ENCODE measurements at regions not wholly inside any gene's neighbourhood (a gene's known extent, or its start where the extent isn't known, plus 50 kb on each side); places are given as distances from the start of the nearest gene placed in this dataset.

DNA sequence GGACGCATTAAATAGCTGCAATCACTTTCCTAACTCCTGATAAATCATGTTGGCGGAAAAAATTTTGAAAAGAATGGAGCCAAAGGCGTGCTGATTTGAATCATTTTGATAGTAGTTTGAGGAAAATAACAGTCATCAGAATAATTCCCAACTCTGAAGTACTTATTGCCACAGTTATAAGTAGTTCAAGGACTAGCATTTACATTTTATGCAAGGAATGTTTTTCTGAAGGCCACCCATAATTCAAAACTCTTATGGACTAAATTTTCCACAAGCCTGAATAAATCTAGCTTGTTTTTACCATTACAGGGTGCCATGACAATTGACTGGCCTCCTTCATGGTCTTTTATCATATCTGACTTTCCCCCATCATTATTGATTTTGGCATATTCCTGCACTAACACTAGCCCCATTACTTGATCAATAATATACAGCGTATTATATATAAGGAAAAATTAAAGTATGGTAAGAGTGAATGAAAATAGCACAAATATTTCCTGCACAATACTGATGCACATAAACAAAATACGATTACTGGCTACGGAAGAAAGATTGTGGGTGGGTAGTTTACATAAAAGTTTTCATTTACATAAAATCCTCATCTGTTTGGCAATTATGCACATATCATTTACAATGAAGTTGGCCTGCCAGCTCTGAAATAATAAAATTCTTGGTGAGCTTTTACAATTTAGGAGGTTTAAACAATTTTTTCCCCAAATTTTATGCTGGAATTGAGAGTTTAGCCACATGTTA lies 334.6 kb downstream of the ARL6IP6 start:
- Histone ChIP-seq H3K27me3 (no peaks in the 10 kb centered on the region), H3K9me3 (no peaks in the 10 kb centered on the region), H3K36me3 (no peaks in the 10 kb centered on the region), H3K27ac (no peak overlapping the region), H3K4me1 (no peaks in the 10 kb centered on the region), H3K4me3 (no peak overlapping the region)
- DNase-seq (ENCODE audit: low spot score in 2 of 2): no peak
- WGBS, 2 donors: 64 to 71% methylated on average over 6 of the region's 6 CpGs
- no peak for TF ChIP-seq POLR2A (IDR thresholded peaks at IDR 0.05)
- TF ChIP-seq, protein P1, sequence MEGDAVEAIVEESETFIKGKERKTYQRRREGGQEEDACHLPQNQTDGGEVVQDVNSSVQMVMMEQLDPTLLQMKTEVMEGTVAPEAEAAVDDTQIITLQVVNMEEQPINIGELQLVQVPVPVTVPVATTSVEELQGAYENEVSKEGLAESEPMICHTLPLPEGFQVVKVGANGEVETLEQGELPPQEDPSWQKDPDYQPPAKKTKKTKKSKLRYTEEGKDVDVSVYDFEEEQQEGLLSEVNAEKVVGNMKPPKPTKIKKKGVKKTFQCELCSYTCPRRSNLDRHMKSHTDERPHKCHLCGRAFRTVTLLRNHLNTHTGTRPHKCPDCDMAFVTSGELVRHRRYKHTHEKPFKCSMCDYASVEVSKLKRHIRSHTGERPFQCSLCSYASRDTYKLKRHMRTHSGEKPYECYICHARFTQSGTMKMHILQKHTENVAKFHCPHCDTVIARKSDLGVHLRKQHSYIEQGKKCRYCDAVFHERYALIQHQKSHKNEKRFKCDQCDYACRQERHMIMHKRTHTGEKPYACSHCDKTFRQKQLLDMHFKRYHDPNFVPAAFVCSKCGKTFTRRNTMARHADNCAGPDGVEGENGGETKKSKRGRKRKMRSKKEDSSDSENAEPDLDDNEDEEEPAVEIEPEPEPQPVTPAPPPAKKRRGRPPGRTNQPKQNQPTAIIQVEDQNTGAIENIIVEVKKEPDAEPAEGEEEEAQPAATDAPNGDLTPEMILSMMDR (IDR thresholded peaks at IDR 0.05): no peak
- no peak for TF ChIP-seq EP300 (IDR thresholded peaks at IDR 0.05)

DNA sequence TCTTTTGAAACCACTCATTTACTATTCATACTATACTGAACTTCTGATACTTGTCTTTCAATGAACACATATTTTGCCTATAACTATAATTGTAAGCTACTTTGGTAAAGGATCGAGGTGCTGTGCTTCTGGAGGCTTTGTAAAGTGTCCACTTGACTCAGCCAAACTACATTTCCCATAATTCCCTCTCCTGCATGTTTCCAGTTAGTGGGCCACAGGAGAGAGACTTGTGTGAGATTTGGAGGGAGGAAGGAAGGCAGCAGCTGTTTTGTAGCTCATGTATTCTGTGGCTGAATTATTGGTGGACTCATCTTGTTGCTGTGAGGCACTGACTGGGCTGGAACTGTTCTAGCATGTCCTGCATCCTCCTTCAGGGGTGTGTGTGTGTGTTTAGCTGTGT lies 328.8 kb downstream of the ARL6IP6 start:
- no peaks in the 10 kb centered on the region for H3K27me3 ChIP-seq
- TF ChIP-seq EP300 (IDR thresholded peaks at IDR 0.05): no peak
- TF ChIP-seq POLR2A (IDR thresholded peaks at IDR 0.05): no peak
- TF ChIP-seq, protein P1 (IDR thresholded peaks at IDR 0.05): no peak
- H3K4me1 ChIP-seq: no peaks in the 10 kb centered on the region
- WGBS, 2 donors: 57 to 61% methylated on average over 1 of the region's 1 CpG
- no peak overlapping the region for H3K4me3 ChIP-seq
- DNase-seq (ENCODE audit: low spot score in 2 of 2): no peak
- no peaks in the 10 kb centered on the region for H3K36me3 ChIP-seq
- no peak overlapping the region for H3K27ac ChIP-seq
- H3K9me3 ChIP-seq: no peaks in the 10 kb centered on the region

DNA sequence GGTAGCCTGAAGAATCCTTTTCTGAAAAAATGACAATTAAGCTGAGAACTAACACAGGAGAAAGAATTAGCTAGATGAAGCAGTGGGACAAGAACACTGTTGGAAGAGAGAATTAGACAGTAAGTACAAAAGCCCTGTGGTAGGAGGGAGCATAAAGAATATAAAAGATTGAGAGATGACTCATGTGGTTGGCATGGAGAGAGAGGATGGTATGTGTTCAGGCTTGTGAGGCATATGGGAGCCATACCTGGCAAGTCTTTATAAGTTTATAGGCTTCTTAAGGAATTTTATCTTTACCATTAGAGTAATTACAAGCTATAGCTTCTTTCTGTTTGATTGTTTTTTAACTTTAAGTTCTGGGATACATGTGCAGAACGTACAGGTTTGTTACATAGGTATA lies 325.0 kb downstream of the ARL6IP6 start:
- DNase-seq (ENCODE audit: low spot score in 2 of 2): no peak
- Histone ChIP-seq H3K4me3 (no peak overlapping the region), H3K4me1 (no peaks in the 10 kb centered on the region), H3K36me3 (no peaks in the 10 kb centered on the region), H3K27me3 (no peaks in the 10 kb centered on the region), H3K27ac (no peak overlapping the region), H3K9me3 (no peaks in the 10 kb centered on the region)
- no peak for TF ChIP-seq POLR2A (IDR thresholded peaks at IDR 0.05)
- TF ChIP-seq EP300 (IDR thresholded peaks at IDR 0.05): no peak
- TF ChIP-seq, protein P1 (IDR thresholded peaks at IDR 0.05): no peak
- 86 to 87% methylated on average over 1 of the region's 1 CpG for WGBS, 2 donors

DNA sequence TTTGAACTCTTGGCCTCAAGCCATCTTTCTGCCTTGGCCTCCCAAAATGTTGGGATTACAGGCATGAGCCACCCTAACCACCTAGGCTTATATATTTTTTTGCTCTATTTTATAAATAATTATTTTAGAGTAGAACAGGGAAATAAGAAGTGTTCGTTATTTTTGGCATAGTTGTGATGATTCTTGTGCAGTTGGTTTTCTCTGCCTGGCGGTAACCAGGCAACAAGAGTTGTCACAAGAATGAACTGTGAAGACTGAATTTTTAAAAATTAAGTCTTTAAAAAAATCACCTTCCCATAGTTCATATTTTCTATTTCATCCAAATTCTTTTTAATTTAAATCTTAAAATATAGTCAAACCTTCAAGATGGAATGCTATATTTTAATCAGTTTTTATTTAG lies 310.2 kb downstream of the ARL6IP6 start:
- peaks cover 0 to 5% (median 0%) of the 10 kb centered on the region in 4 donors for H3K9me3 ChIP-seq
- H3K27me3 ChIP-seq: no peaks in the 10 kb centered on the region
- H3K27ac ChIP-seq: no peak overlapping the region
- no peak overlapping the region for H3K4me3 ChIP-seq
- TF ChIP-seq POLR2A (IDR thresholded peaks at IDR 0.05): no peak
- no peak for TF ChIP-seq EP300 (IDR thresholded peaks at IDR 0.05)
- TF ChIP-seq, protein P1 (IDR thresholded peaks at IDR 0.05): no peak
- 71 to 76% methylated on average over 2 of the region's 2 CpGs for WGBS, 2 donors
- H3K4me1 ChIP-seq: no peaks in the 10 kb centered on the region
- no peak for DNase-seq (ENCODE audit: low spot score in 2 of 2)
- no peaks in the 10 kb centered on the region for H3K36me3 ChIP-seq

DNA sequence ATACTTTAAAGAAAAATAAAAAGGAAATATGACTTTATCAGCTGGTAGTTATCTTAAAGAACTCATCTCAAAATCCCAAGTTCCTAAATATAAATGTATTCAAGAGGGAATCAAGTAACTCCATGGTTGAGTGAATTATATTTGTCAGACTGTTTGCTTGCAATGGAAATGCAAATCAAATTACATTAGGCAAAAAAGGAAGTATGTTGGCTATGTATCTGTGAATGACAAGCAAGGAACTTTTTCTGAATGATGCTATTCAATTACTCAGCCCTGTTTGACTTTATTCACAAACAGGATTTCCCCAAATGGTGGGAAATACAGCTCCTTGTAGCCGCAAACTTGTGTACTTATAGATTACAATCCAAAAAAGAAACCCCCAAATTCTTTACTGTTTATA lies 309.1 kb downstream of the ARL6IP6 start:
- no peaks in the 10 kb centered on the region for H3K27me3 ChIP-seq
- no peaks in the 10 kb centered on the region for H3K4me1 ChIP-seq
- TF ChIP-seq EP300 (IDR thresholded peaks at IDR 0.05) (no peak), POLR2A (IDR thresholded peaks at IDR 0.05) (no peak)
- TF ChIP-seq, protein P1 (IDR thresholded peaks at IDR 0.05): no peak
- no peak for DNase-seq (ENCODE audit: low spot score in 2 of 2)
- no peaks in the 10 kb centered on the region for H3K9me3 ChIP-seq
- no peak overlapping the region for H3K4me3 ChIP-seq
- no peaks in the 10 kb centered on the region for H3K36me3 ChIP-seq
- no peak overlapping the region for H3K27ac ChIP-seq
- 66 to 83% methylated on average over 1 of the region's 1 CpG for WGBS, 2 donors
